Brain microvascular endothelial cell (primary cell): ENCODE measurements at regions not wholly inside any gene's neighbourhood (a gene's known extent, or its start where the extent isn't known, plus 50 kb on each side); places are given as distances from the start of the nearest gene placed in this dataset.

Source experiments
- DNase-seq: peaks from one replicate; pipeline ENCODE4 v3.0.0-alpha.2; 2020
- H3K27ac ChIP-seq: fragments of 250-450 bp; sonication (Bioruptor Pico); 2 replicates; pipeline ENCODE4 v1.5.1; 2020; ENCODE audit warnings: mild to moderate bottlenecking, moderate library complexity
- H3K27me3 ChIP-seq: fragments of 250-450 bp; sonication (Bioruptor Pico); replicated peaks from 2 replicates; pipeline ENCODE4 v1.5.1; 2020; ENCODE audit warnings: mild to moderate bottlenecking
- H3K36me3 ChIP-seq: fragments of 250-450 bp; sonication (Bioruptor Pico); replicated peaks from 2 replicates; pipeline ENCODE4 v1.5.1; 2020; ENCODE audit warnings: mild to moderate bottlenecking
- H3K4me3 ChIP-seq: 2 replicates; pipeline ENCODE4 v1.5.1; 2011; ENCODE audit warnings: low read depth, mild to moderate bottlenecking, control low read depth, low read length, moderate library complexity
- in situ Hi-C: cut with HindIII; loops from 2 replicates; pipeline ENCODE4 v1.10.0; 2017; ENCODE audit warnings: low sequenced_read_pairs, low pct_ligation_motif_present
- TF ChIP-seq, protein P1 (sequence below): IDR thresholded peaks from 2 replicates; pipeline ENCODE4 v1.5.1; 2011; ENCODE audit warnings: low read depth, mild to moderate bottlenecking, moderate library complexity, low read length, control low read depth, inconsistent platforms; ENCODE audit errors: missing control alignments

- DNase-seq, result no peak
- in situ Hi-C loops, result no loop called here
These were observed 115.9 kb upstream of the LGALSL start for GRCh38 chr2:64338108-64338507.

DNA sequence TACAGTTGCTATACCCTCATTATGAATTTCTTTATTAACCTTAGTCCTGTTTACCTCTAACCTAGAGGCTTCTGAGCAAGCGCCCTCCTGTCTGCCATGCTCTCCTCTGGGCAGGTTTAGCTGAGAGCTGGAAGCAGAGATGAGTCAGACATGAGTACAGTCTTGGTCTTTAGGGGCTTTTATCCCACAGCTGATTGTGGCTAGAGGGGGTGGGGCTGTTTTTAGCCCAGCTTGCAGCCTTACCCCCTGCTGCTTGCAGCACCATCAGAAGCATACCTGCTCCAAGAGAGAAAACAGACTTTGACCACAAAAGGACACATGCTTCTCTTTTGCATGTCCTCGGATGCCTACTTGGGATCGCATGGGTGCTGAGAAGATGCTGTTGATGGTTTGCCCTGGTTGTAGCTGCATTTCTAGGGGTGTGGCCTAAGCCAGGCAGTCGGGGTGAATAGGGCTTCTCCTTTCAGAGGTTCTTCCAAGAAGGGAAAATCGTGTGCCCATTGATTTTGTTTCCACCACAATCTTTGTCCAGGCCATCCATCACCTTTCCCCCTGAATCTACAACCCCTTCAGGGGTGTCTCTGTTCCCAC lies 115.0 kb upstream of the LGALSL start:
- TF ChIP-seq, protein P1, sequence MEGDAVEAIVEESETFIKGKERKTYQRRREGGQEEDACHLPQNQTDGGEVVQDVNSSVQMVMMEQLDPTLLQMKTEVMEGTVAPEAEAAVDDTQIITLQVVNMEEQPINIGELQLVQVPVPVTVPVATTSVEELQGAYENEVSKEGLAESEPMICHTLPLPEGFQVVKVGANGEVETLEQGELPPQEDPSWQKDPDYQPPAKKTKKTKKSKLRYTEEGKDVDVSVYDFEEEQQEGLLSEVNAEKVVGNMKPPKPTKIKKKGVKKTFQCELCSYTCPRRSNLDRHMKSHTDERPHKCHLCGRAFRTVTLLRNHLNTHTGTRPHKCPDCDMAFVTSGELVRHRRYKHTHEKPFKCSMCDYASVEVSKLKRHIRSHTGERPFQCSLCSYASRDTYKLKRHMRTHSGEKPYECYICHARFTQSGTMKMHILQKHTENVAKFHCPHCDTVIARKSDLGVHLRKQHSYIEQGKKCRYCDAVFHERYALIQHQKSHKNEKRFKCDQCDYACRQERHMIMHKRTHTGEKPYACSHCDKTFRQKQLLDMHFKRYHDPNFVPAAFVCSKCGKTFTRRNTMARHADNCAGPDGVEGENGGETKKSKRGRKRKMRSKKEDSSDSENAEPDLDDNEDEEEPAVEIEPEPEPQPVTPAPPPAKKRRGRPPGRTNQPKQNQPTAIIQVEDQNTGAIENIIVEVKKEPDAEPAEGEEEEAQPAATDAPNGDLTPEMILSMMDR, result no peak
- Histone ChIP-seq H3K36me3 (no peaks in the 10 kb centered on the region), H3K27ac (no peak overlapping the region), H3K4me3 (no peak overlapping the region), H3K27me3 (peaks cover 8% of the 10 kb centered on the region)
- in situ Hi-C loops, result no loop called here
- DNase-seq, result peak; percentile 81

More at GRCh38 chr2:64338108-64338507, 115.9 kb upstream of the LGALSL start:
- Histone ChIP-seq H3K27ac (no peak overlapping the region), H3K4me3 (no peak overlapping the region), H3K36me3 (no peaks in the 10 kb centered on the region), H3K27me3 (peaks cover 8% of the 10 kb centered on the region)
- TF ChIP-seq, protein P1, result no peak

DNA sequence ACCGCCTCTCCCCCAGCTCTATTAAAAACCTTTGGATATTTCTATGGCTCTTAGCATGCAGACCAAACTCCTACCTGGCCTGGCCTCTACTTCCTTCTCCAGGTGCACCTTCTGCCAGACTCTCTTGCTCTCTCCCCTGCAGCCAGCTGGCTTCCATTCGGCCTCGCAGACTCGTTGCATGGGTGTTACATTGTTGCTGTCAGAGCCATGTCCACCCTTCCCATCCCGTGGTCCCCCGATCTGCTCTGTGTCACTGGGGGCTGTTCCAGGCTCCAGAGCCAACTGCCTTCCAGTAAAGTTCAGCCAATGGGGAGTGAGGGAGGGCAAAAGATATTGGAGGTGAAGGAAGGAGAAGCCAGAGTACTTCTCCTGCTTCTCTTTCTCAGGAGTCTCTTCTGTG lies 112.5 kb upstream of the LGALSL start:
- H3K27ac ChIP-seq, result no peak overlapping the region
- no peak for DNase-seq
- in situ Hi-C loops, result no loop called here
- TF ChIP-seq, protein P1, result no peak
- H3K27me3 ChIP-seq, result peaks cover 13% of the 10 kb centered on the region
- no peaks in the 10 kb centered on the region for H3K36me3 ChIP-seq
- no peak overlapping the region for H3K4me3 ChIP-seq

DNA sequence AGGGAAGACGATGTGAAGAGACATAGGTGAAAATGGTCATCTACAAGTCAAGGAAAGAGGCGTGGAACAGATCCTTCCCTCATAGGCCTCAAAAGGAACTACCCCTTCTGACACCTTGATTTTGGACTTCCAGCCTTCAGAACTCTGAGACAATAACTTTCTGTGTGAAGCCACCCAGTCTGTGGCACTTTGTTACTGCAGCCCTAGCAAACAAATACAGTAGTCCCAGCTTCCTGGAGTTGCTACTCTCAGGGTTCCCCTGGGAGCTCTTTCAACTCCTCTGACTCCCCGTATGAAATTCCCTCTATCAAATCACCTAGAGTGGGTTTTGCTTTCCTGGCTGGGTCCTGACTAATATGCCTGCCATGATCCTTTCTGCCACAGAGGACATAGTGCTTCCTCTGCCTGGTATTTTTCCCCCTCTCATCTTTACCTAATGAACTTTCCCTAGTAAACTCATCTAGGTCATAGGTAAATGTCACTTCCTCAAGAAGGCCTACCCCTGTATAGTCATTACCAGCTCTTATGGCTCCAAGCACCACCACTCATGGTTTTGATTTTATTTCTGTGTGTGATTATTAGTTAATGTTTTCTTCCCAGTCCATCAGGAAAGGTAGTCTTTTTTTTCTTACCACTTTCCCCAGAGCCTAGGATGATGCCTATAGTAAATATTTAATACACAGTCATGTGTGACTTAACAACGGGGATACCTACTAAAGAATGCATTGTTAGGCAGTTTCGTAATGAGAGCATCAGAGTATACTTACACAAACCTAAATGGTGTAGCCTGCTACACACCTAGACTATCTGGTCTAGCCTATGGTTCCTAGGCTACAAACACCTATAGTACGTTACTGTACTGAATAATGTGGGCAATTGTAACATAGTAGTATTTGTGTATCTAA lies 111.5 kb upstream of the LGALSL start:
- peaks cover 13% of the 10 kb centered on the region for H3K27me3 ChIP-seq
- in situ Hi-C loops, result no loop called here
- H3K36me3 ChIP-seq, result no peaks in the 10 kb centered on the region
- TF ChIP-seq, protein P1, result no peak
- DNase-seq, result no peak
- no peak overlapping the region for H3K4me3 ChIP-seq
- no peak overlapping the region for H3K27ac ChIP-seq

DNA sequence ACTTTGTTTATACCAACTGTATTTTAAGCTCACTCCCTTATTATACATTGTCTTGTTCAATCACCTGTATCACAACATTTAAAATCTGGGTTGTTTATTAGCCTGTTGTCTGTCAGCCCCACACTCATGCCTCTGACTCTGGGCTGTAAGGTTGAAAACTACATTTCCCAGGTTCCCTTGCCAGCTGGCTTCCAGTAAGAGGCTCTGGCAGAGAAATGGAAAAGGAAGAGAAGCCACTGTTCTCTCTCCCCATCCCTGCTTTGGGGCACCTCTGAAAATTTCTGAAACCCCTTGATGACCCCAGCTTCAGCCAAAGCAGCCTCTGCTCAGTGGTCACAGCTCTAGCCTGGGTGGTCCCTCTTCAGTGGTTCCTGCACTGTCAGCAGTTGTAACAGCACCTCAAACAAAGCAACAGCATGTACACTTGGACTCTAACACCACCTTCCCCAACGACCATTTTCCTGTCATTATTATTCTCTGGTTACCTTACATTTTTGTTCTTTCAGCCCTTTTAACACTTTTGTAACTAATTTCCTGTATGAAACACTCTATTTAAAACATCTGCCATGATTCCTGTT lies 108.9 kb upstream of the LGALSL start:
- no peak for DNase-seq
- TF ChIP-seq, protein P1, result no peak
- in situ Hi-C loops, result no loop called here
- H3K36me3 ChIP-seq, result no peaks in the 10 kb centered on the region
- peaks cover 8% of the 10 kb centered on the region for H3K27me3 ChIP-seq
- no peak overlapping the region for H3K27ac ChIP-seq
- H3K4me3 ChIP-seq, result no peak overlapping the region
